ENCODE measurements at regions not wholly inside any gene's neighbourhood (a gene's known extent, or its start where the extent isn't known, plus 50 kb on each side); places are given as distances from the start of the nearest gene placed in this dataset.

GRCh38 chr6:101224751-101225150, 168.8 kb upstream of the GRIK2 start:
- Histone ChIP-seq H3K36me3 (ENCODE audit: insufficient read depth) (peaks cover 3% of the 10 kb centered on the region; the same call in 1 of the 2 replicates), H2AFZ (no peak overlapping the region), H3K9me2 (ENCODE audit: insufficient read depth) (peaks cover 3% of the 10 kb centered on the region; the same call in 1 of the 2 replicates), H3K27me3 (ENCODE audit: insufficient read depth) (no peaks in the 10 kb centered on the region), H3F3A (replicated peaks; ENCODE audit: low read depth) (no peaks in the 10 kb centered on the region), H3K79me2 (replicated peaks; ENCODE audit: insufficient read depth) (no peaks in the 10 kb centered on the region), H3K27ac (ENCODE audit: low read depth) (no peak overlapping the region), H3K4me3 (no peak overlapping the region), H4K20me1 (replicated peaks; ENCODE audit: insufficient read depth) (no peaks in the 10 kb centered on the region), H3K4me1 (ENCODE audit: insufficient read depth) (no peaks in the 10 kb centered on the region; the same call in 1 of the 2 replicates), H3K4me2 (no peak overlapping the region)
- H3K9me3 Mint-ChIP-seq: peaks cover 29% of the 10 kb centered on the region
- no peak for TF ChIP-seq EZH2 (IDR thresholded peaks at IDR 0.05; ENCODE audit: low read depth, unreplicated experiment)
- no peak for TF ChIP-seq STAT1 (IDR thresholded peaks at IDR 0.05; ENCODE audit: unreplicated experiment)
- TF ChIP-seq CREB1 (CRISPR knock-in tag; IDR thresholded peaks at IDR 0.05; ENCODE audit: low read depth): no peak
- TF ChIP-seq ETS1 (IDR thresholded peaks at IDR 0.05): no peak
- no peak for TF ChIP-seq ZNF462 (CRISPR knock-in tag; IDR thresholded peaks at IDR 0.05)
- no peak for TF ChIP-seq CTCF (conservative IDR thresholded peaks at IDR 0.05; ENCODE audit: low read depth in 2 of 2)
- no peak for TF ChIP-seq POLR2AphosphoS5 (IDR thresholded peaks at IDR 0.05; ENCODE audit: low read depth)
- no peak for TF ChIP-seq REST (IDR thresholded peaks at IDR 0.05; ENCODE audit: unreplicated experiment)
- no peak overlapping the region for H3K27ac Mint-ChIP-seq
- peaks cover 23% of the 10 kb centered on the region; the same call in 2 of the 3 replicates for H3K36me3 Mint-ChIP-seq (ENCODE audit: low read depth)
- ATAC-seq (no peak), DNase-seq (ENCODE audit: low spot score) (no peak)
- H3K4me3 Mint-ChIP-seq: no peak overlapping the region
- peaks cover 3% of the 10 kb centered on the region for H3K27me3 Mint-ChIP-seq (ENCODE audit: insufficient read depth, low read depth, poor library complexity)
- H3K4me1 Mint-ChIP-seq: peaks cover 8% of the 10 kb centered on the region
